ENCODE measurements at regions not wholly inside any gene's neighbourhood (a gene's known extent, or its start where the extent isn't known, plus 50 kb on each side); places are given as distances from the start of the nearest gene placed in this dataset.
A peak's percentile ranks its signal among the peaks of the same experiment; 100 is the strongest.

- Histone ChIP-seq H3K9me3 (replicated peaks in 1 of 2; ENCODE audit: control insufficient read depth in 2 of 2, insufficient read depth in 1 of 2, low read depth in 1 of 2, low read length in 2 of 2) (no peaks in the 10 kb centered on the region), H2BK15ac (ENCODE audit: low read length) (no peak overlapping the region), H3K36me3 (replicated peaks in 1 of 2; ENCODE audit: control insufficient read depth in 2 of 2, insufficient read depth in 2 of 2, low read length in 2 of 2) (no peaks in the 10 kb centered on the region), H2AFZ (ENCODE audit: low read length) (no peak overlapping the region), H3K4me2 (ENCODE audit: insufficient read depth, low read length, poor library complexity, severe bottlenecking) (no peak overlapping the region), H3K79me1 (ENCODE audit: low read depth, low read length) (no peaks in the 10 kb centered on the region), H4K91ac (ENCODE audit: low read depth, low read length, poor library complexity) (no peak overlapping the region), H3K4me1 (ENCODE audit: control insufficient read depth in 2 of 2, insufficient read depth in 1 of 2, low read depth in 1 of 2, low read length in 2 of 2) (peaks cover 0 to 3% of the 10 kb centered on the region in 2 donors), H4K8ac (ENCODE audit: low read depth, low read length) (no peak overlapping the region), H3K18ac (ENCODE audit: low read length) (no peak overlapping the region), H3K27me3 (ENCODE audit: control insufficient read depth in 3 of 3, insufficient read depth in 3 of 3, low read depth in 1 of 3, low read length in 3 of 3) (no peaks in the 10 kb centered on the region), H3K27ac (replicated peaks; ENCODE audit: low read length) (no peak overlapping the region), H3K4ac (ENCODE audit: low read length) (no peak overlapping the region), H2BK12ac (ENCODE audit: low read length) (no peak overlapping the region), H2BK5ac (ENCODE audit: low read length) (no peak overlapping the region), H2AK5ac (ENCODE audit: low read depth, low read length) (no peak overlapping the region), H2BK120ac (ENCODE audit: low read depth, low read length) (no peak overlapping the region), H3K9ac (ENCODE audit: low read depth, low read length, poor library complexity) (no peak overlapping the region), H3K14ac (ENCODE audit: low read length) (no peak overlapping the region), H3K4me3 (ENCODE audit: low read length in 2 of 2) (no peak overlapping the region), H3K23ac (ENCODE audit: low read depth, low read length, poor library complexity) (no peak overlapping the region)
- DNase-seq (ENCODE audit: low spot score): no peak
Measured at GRCh38 chr6:84467296-84467695, 239.9 kb upstream of the CEP162 start.

GRCh38 chr6:84466511-84466910, 239.1 kb upstream of the CEP162 start:
- no peak overlapping the region for H4K8ac ChIP-seq (ENCODE audit: low read depth, low read length)
- H2BK12ac ChIP-seq (ENCODE audit: low read length): no peak overlapping the region

GRCh38 chr6:84464471-84464870, 237.0 kb upstream of the CEP162 start:
- H3K79me1 ChIP-seq (ENCODE audit: low read depth, low read length): no peaks in the 10 kb centered on the region
- H3K14ac ChIP-seq (ENCODE audit: low read length): no peak overlapping the region
- H4K8ac ChIP-seq (ENCODE audit: low read depth, low read length): no peak overlapping the region
- H3K4me2 ChIP-seq (ENCODE audit: insufficient read depth, low read length, poor library complexity, severe bottlenecking): no peak overlapping the region
- no peaks in the 10 kb centered on the region for H3K9me3 ChIP-seq (replicated peaks in 1 of 2; ENCODE audit: control insufficient read depth in 2 of 2, insufficient read depth in 1 of 2, low read depth in 1 of 2, low read length in 2 of 2)
- no peak overlapping the region for H2AK5ac ChIP-seq (ENCODE audit: low read depth, low read length)
- no peak overlapping the region for H3K18ac ChIP-seq (ENCODE audit: low read length)
- H2BK120ac ChIP-seq (ENCODE audit: low read depth, low read length): no peak overlapping the region
- H3K27me3 ChIP-seq (ENCODE audit: control insufficient read depth in 3 of 3, insufficient read depth in 3 of 3, low read depth in 1 of 3, low read length in 3 of 3): no peaks in the 10 kb centered on the region
- H2BK12ac ChIP-seq (ENCODE audit: low read length): no peak overlapping the region
- H3K23ac ChIP-seq (ENCODE audit: low read depth, low read length, poor library complexity): no peak overlapping the region
- no peaks in the 10 kb centered on the region for H3K36me3 ChIP-seq (replicated peaks in 1 of 2; ENCODE audit: control insufficient read depth in 2 of 2, insufficient read depth in 2 of 2, low read length in 2 of 2)
- H2AFZ ChIP-seq (ENCODE audit: low read length): no peak overlapping the region
- no peak overlapping the region for H3K9ac ChIP-seq (ENCODE audit: low read depth, low read length, poor library complexity)
- no peak overlapping the region for H2BK15ac ChIP-seq (ENCODE audit: low read length)
- no peak for DNase-seq (ENCODE audit: low spot score)
- no peak overlapping the region for H4K91ac ChIP-seq (ENCODE audit: low read depth, low read length, poor library complexity)
- WGBS, 2 donors (ENCODE audit: extremely low coverage in 2 of 2, insufficient read length in 2 of 2, insufficient replicate concordance in 1 of 2): no CpG with 5 or more reads among the region's 2 CpGs
- H2BK5ac ChIP-seq (ENCODE audit: low read length): no peak overlapping the region
- no peak overlapping the region for H3K4me3 ChIP-seq (ENCODE audit: low read length in 2 of 2)
- peaks cover 0 to 3% of the 10 kb centered on the region in 2 donors for H3K4me1 ChIP-seq (ENCODE audit: control insufficient read depth in 2 of 2, insufficient read depth in 1 of 2, low read depth in 1 of 2, low read length in 2 of 2)
- no peak overlapping the region for H3K27ac ChIP-seq (replicated peaks; ENCODE audit: low read length)
- H3K4ac ChIP-seq (ENCODE audit: low read length): no peak overlapping the region

More at GRCh38 chr6:84466511-84466910, 239.1 kb upstream of the CEP162 start:
- Histone ChIP-seq H2BK120ac (ENCODE audit: low read depth, low read length) (no peak overlapping the region), H3K4ac (ENCODE audit: low read length) (no peak overlapping the region), H3K9me3 (replicated peaks in 1 of 2; ENCODE audit: control insufficient read depth in 2 of 2, insufficient read depth in 1 of 2, low read depth in 1 of 2, low read length in 2 of 2) (no peaks in the 10 kb centered on the region), H3K18ac (ENCODE audit: low read length) (peak overlapping the region; percentile 60), H3K36me3 (replicated peaks in 1 of 2; ENCODE audit: control insufficient read depth in 2 of 2, insufficient read depth in 2 of 2, low read length in 2 of 2) (no peaks in the 10 kb centered on the region), H3K27ac (replicated peaks; ENCODE audit: low read length) (no peak overlapping the region), H3K9ac (ENCODE audit: low read depth, low read length, poor library complexity) (peak overlapping the region; percentile 56), H4K91ac (ENCODE audit: low read depth, low read length, poor library complexity) (no peak overlapping the region), H3K79me1 (ENCODE audit: low read depth, low read length) (no peaks in the 10 kb centered on the region), H3K4me2 (ENCODE audit: insufficient read depth, low read length, poor library complexity, severe bottlenecking) (no peak overlapping the region), H3K23ac (ENCODE audit: low read depth, low read length, poor library complexity) (no peak overlapping the region), H2BK5ac (ENCODE audit: low read length) (no peak overlapping the region), H2AK5ac (ENCODE audit: low read depth, low read length) (no peak overlapping the region), H3K4me3 (ENCODE audit: low read length in 2 of 2) (no peak overlapping the region), H2AFZ (ENCODE audit: low read length) (no peak overlapping the region), H3K27me3 (ENCODE audit: control insufficient read depth in 3 of 3, insufficient read depth in 3 of 3, low read depth in 1 of 3, low read length in 3 of 3) (no peaks in the 10 kb centered on the region), H2BK15ac (ENCODE audit: low read length) (no peak overlapping the region), H3K14ac (ENCODE audit: low read length) (peak overlapping the region; percentile 31), H3K4me1 (ENCODE audit: control insufficient read depth in 2 of 2, insufficient read depth in 1 of 2, low read depth in 1 of 2, low read length in 2 of 2) (peaks cover 0 to 3% of the 10 kb centered on the region in 2 donors)
- no peak for DNase-seq (ENCODE audit: low spot score)
- no CpG with 5 or more reads among the region's 4 CpGs for WGBS, 2 donors (ENCODE audit: extremely low coverage in 2 of 2, insufficient read length in 2 of 2, insufficient replicate concordance in 1 of 2)

GRCh38 chr6:84462698-84463097, 235.3 kb upstream of the CEP162 start:
- H3K9me3 ChIP-seq (replicated peaks in 1 of 2; ENCODE audit: control insufficient read depth in 2 of 2, insufficient read depth in 1 of 2, low read depth in 1 of 2, low read length in 2 of 2): no peaks in the 10 kb centered on the region
- H3K18ac ChIP-seq (ENCODE audit: low read length): no peak overlapping the region
- H2AFZ ChIP-seq (ENCODE audit: low read length): no peak overlapping the region
- no peak overlapping the region for H3K4me3 ChIP-seq (ENCODE audit: low read length in 2 of 2)
- no CpG with 5 or more reads among the region's 1 CpG for WGBS, 2 donors (ENCODE audit: extremely low coverage in 2 of 2, insufficient read length in 2 of 2, insufficient replicate concordance in 1 of 2)
- no peak overlapping the region for H2BK120ac ChIP-seq (ENCODE audit: low read depth, low read length)
- peaks cover 0 to 3% of the 10 kb centered on the region in 2 donors for H3K4me1 ChIP-seq (ENCODE audit: control insufficient read depth in 2 of 2, insufficient read depth in 1 of 2, low read depth in 1 of 2, low read length in 2 of 2)
- no peak overlapping the region for H3K27ac ChIP-seq (replicated peaks; ENCODE audit: low read length)
- H2BK15ac ChIP-seq (ENCODE audit: low read length): no peak overlapping the region
- no peak overlapping the region for H3K9ac ChIP-seq (ENCODE audit: low read depth, low read length, poor library complexity)
- no peak overlapping the region for H3K14ac ChIP-seq (ENCODE audit: low read length)
- H4K8ac ChIP-seq (ENCODE audit: low read depth, low read length): no peak overlapping the region
- no peak overlapping the region for H3K23ac ChIP-seq (ENCODE audit: low read depth, low read length, poor library complexity)
- no peak for DNase-seq (ENCODE audit: low spot score)
- H3K27me3 ChIP-seq (ENCODE audit: control insufficient read depth in 3 of 3, insufficient read depth in 3 of 3, low read depth in 1 of 3, low read length in 3 of 3): no peaks in the 10 kb centered on the region
- H2BK5ac ChIP-seq (ENCODE audit: low read length): no peak overlapping the region
- no peak overlapping the region for H2AK5ac ChIP-seq (ENCODE audit: low read depth, low read length)
- no peak overlapping the region for H4K91ac ChIP-seq (ENCODE audit: low read depth, low read length, poor library complexity)
- H3K4ac ChIP-seq (ENCODE audit: low read length): no peak overlapping the region
- no peak overlapping the region for H2BK12ac ChIP-seq (ENCODE audit: low read length)
- H3K79me1 ChIP-seq (ENCODE audit: low read depth, low read length): no peaks in the 10 kb centered on the region
- H3K4me2 ChIP-seq (ENCODE audit: insufficient read depth, low read length, poor library complexity, severe bottlenecking): no peak overlapping the region
- H3K36me3 ChIP-seq (replicated peaks in 1 of 2; ENCODE audit: control insufficient read depth in 2 of 2, insufficient read depth in 2 of 2, low read length in 2 of 2): no peaks in the 10 kb centered on the region

All from neuronal stem cell (in vitro differentiated cells).